Skeletal muscle tissue (tissue), 3 donors: ENCODE measurements at regions not wholly inside any gene's neighbourhood (a gene's known extent, or its start where the extent isn't known, plus 50 kb on each side); places are given as distances from the start of the nearest gene placed in this dataset.

ENCODE experiments used
- H3K27ac ChIP-seq: one replicate; pipeline ENCODE4 v1.7.0; 2013; ENCODE audit warnings: mild to moderate bottlenecking, low read depth, low read length, inconsistent platforms
- H3K27me3 ChIP-seq, 3 donors: one replicate each; pipeline ENCODE4 v1.7.0; 2013; ENCODE audit warnings: low read length in 3 of 3; ENCODE audit not compliant: control insufficient read depth in 3 of 3, insufficient read depth in 3 of 3
- H3K36me3 ChIP-seq, 3 donors: one replicate each; pipeline ENCODE4 v1.7.0; 2013; ENCODE audit warnings: low read length in 3 of 3; ENCODE audit not compliant: control insufficient read depth in 3 of 3, insufficient read depth in 3 of 3
- H3K4me1 ChIP-seq, 3 donors: one replicate each; pipeline ENCODE4 v1.7.0; 2013; ENCODE audit warnings: low read length in 3 of 3, mild to moderate bottlenecking in 3 of 3; ENCODE audit not compliant: control insufficient read depth in 3 of 3, insufficient read depth in 3 of 3
- H3K4me3 ChIP-seq, 3 donors: one replicate each; pipeline ENCODE4 v1.7.0; 2013; ENCODE audit warnings: low read length in 3 of 3
- H3K9ac ChIP-seq, 3 donors: one replicate each; pipeline ENCODE4 v1.7.0; 2013; ENCODE audit warnings: low read length in 3 of 3, mild to moderate bottlenecking in 3 of 3, moderate library complexity in 2 of 3, low read depth in 1 of 3
- H3K9me3 ChIP-seq, 3 donors: one replicate each; pipeline ENCODE4 v1.7.0; 2013; ENCODE audit warnings: low read length in 3 of 3; ENCODE audit not compliant: control insufficient read depth in 3 of 3
- donor health status: Osteomylitis.

DNA sequence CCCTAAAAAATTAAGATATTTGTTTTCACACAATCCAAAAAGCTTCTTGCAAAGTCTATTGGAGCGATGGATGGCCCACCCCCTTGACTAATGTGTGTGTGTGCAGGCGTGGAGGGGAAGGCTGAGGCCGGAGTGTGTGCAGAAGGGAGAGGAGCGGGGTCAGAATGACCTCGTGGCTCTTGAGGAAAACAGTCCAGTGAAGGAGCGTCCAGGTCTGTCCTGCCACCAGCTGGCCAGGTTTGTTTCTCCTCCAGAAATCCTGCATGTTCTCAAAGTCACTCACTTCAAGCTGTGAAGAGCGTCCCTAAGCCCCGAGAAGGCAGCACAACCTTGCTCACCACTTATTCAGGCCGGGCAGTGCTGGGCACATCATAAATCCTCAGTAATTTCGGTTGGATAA lies 69.5 kb upstream of the SSX2IP start:
- no peak overlapping the region for H3K27ac ChIP-seq
- H3K36me3 ChIP-seq: no peaks in the 10 kb centered on the region
- H3K27me3 ChIP-seq: peaks cover 0 to 15% (median 2%) of the 10 kb centered on the region in 3 donors
- no peak overlapping the region for H3K4me3 ChIP-seq
- H3K9me3 ChIP-seq: no peaks in the 10 kb centered on the region
- H3K4me1 ChIP-seq: peaks cover 0 to 3% (median 0%) of the 10 kb centered on the region in 3 donors
- H3K9ac ChIP-seq: no peak overlapping the region

DNA sequence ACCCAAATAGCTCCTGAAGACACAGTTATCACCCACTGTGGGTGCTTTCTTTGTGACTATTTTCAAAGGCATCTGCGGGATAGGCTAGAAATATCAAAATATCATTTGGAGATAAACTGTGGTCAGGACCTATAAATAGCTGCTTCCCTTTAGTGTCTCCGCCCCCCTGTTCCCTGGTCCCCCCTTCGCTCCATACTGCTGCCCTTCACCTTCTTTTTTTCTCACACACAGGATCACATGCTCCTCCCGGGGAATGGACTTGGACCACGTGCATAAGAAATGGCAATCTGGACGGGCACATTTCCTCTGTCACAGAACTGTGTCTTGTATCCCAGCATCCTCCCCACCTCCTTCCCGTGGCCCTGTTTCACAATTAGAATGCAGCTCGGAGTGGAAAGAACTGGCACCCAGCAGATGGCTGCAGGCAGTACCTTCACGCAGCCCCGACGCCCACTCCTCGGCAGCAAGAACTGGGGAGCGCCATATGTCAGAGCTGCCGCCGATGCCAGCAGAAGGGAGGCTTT lies 68.8 kb upstream of the SSX2IP start:
- no peaks in the 10 kb centered on the region for H3K36me3 ChIP-seq
- peak overlapping the region in 1 of 3 donors; percentile 60 for H3K9ac ChIP-seq
- H3K27ac ChIP-seq: no peak overlapping the region
- H3K9me3 ChIP-seq: no peaks in the 10 kb centered on the region
- peak overlapping the region; percentile 52 to 68 (median 53) for H3K4me3 ChIP-seq
- peaks cover 0 to 3% (median 0%) of the 10 kb centered on the region in 3 donors for H3K4me1 ChIP-seq
- peaks cover 0 to 9% (median 0%) of the 10 kb centered on the region in 3 donors for H3K27me3 ChIP-seq

- peak overlapping the region in 1 of 3 donors; percentile 60 for H3K9ac ChIP-seq
- H3K36me3 ChIP-seq: no peaks in the 10 kb centered on the region
- no peak overlapping the region for H3K27ac ChIP-seq
- peaks cover 0 to 9% (median 2%) of the 10 kb centered on the region in 3 donors for H3K27me3 ChIP-seq
- H3K4me3 ChIP-seq: peak overlapping the region in 1 of 3 donors; percentile 53
- peaks cover 0 to 3% (median 0%) of the 10 kb centered on the region in 3 donors for H3K4me1 ChIP-seq
- no peaks in the 10 kb centered on the region for H3K9me3 ChIP-seq
These were observed 68.2 kb upstream of the SSX2IP start for GRCh38 chr1:84758476-84758875.

DNA sequence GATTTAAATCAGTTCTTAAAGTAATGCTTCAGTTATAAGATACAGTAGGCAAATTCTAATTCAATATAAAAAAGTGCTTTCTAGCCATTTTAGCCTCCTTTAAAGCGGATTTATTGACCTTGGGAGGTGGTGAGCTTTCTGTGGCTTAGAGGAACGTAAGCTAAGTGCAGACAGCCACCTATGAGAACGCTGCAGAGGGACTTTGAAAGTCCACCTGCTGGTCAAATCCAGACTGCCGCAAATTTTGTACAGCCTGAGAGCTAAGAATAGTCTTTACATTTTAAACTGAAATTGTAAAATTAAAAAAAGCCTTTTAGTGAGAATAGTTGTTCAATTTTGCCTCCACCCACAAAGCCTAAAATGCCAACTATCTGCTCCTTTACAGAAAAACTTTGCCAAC lies 67.0 kb upstream of the SSX2IP start:
- Histone ChIP-seq H3K27ac (no peak overlapping the region), H3K36me3 (no peaks in the 10 kb centered on the region), H3K27me3 (peaks cover 0 to 9% (median 7%) of the 10 kb centered on the region in 3 donors), H3K9ac (no peak overlapping the region), H3K9me3 (no peaks in the 10 kb centered on the region), H3K4me1 (peaks cover 0 to 3% (median 0%) of the 10 kb centered on the region in 3 donors), H3K4me3 (no peak overlapping the region)

DNA sequence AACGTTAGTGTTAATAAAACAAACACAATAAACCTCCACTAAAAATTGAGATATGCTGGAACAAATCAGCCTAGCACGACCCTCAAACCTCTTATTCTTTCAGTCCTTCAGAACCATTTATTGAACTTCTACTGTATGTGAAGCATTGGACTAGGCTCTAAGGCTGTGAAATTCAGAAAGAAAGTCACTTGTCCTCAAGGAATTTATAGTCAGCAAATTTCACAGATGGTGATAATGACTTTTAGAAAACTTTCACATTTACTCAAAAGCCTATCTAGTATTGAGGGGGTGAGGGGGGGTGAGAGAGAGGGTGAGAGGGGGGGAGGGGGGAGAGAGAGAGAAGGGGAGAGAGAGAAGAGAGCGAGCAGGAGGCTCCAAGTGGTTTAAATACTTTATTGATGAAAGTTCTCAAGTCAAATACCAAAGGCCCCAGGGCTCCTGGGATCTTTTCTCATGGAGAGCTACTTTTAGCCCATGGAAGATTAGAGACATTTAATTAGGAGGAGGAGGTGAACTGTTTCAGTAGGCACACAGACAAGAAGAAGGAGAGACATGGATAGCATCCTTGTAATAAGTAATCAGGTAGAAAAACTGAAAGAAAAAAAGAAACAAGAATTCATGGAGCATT lies 66.3 kb upstream of the SSX2IP start:
- Histone ChIP-seq H3K9me3 (no peaks in the 10 kb centered on the region), H3K36me3 (no peaks in the 10 kb centered on the region), H3K27ac (no peak overlapping the region), H3K4me1 (peaks cover 0 to 3% (median 0%) of the 10 kb centered on the region in 3 donors), H3K27me3 (peaks cover 0 to 10% (median 7%) of the 10 kb centered on the region in 3 donors), H3K4me3 (no peak overlapping the region), H3K9ac (no peak overlapping the region)

DNA sequence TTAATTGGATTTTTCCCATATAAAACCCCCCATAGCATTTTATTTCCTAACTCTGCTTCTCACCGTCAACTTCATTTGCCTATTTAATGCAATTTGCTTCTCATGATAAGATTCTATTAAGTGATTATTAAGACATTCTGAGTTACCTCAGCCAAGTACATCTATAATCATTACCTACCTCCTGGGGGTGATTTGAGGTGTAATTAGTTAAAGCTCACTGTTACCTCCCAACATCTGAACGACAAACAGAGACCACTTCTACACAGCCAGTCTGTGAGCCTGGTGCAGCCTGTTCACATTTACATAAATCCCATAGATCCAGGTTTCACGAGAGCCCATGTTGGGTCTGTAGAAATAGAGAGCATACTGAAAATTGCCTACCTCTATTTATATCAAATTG lies 65.7 kb upstream of the SSX2IP start:
- Histone ChIP-seq H3K9ac (no peak overlapping the region), H3K36me3 (no peaks in the 10 kb centered on the region), H3K4me3 (no peak overlapping the region), H3K27ac (no peak overlapping the region), H3K4me1 (peaks cover 0 to 3% (median 0%) of the 10 kb centered on the region in 3 donors), H3K27me3 (peaks cover 0 to 10% (median 7%) of the 10 kb centered on the region in 3 donors), H3K9me3 (no peaks in the 10 kb centered on the region)

DNA sequence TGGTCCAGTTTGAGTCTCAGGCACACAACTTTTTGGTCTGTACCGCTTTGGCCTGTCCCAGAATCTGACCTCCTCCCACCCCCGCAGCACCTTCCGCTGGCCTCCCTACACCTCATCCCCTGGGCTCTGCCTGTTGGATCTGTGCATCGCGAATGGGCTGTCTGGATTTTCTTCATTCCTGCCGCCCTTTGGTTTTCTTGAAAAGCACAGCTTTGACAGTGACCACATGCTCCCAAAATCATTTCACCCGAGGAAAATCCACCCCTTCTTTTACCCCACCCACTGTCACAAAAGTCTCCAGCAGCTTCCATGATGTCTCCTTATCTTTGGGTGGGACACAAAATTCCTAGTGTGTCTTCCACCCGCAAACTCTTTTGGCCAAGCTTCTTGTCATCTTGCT lies 65.0 kb upstream of the SSX2IP start:
- no peaks in the 10 kb centered on the region for H3K9me3 ChIP-seq
- H3K36me3 ChIP-seq: no peaks in the 10 kb centered on the region
- H3K27ac ChIP-seq: no peak overlapping the region
- peaks cover 0 to 12% (median 7%) of the 10 kb centered on the region in 3 donors for H3K27me3 ChIP-seq
- no peak overlapping the region for H3K9ac ChIP-seq
- H3K4me1 ChIP-seq: peaks cover 0 to 3% (median 0%) of the 10 kb centered on the region in 3 donors
- H3K4me3 ChIP-seq: no peak overlapping the region

DNA sequence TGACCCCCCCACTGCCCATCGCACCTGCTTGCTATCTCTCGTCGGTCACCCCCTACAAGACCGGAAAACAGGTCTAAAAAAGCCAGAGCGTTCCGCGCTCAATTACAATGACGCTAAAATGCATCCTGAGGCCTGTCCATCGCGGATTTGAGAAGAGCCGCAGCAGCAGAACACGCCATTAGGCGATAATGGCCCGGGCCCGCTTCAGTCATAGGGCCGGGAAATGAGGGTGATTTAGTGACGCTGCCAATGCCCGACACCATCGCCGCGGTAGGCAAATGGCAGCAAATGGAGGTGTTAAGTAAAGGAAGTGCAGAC lies 64.1 kb upstream of the SSX2IP start:
- H3K4me3 ChIP-seq: no peak overlapping the region
- H3K9ac ChIP-seq: no peak overlapping the region
- H3K36me3 ChIP-seq: no peaks in the 10 kb centered on the region
- peaks cover 2 to 14% (median 7%) of the 10 kb centered on the region in 3 donors for H3K27me3 ChIP-seq
- no peak overlapping the region for H3K27ac ChIP-seq
- no peaks in the 10 kb centered on the region for H3K9me3 ChIP-seq
- H3K4me1 ChIP-seq: peaks cover 0 to 3% (median 0%) of the 10 kb centered on the region in 3 donors

- Histone ChIP-seq H3K4me1 (peaks cover 0 to 3% (median 0%) of the 10 kb centered on the region in 3 donors), H3K27me3 (peaks cover 2 to 17% (median 7%) of the 10 kb centered on the region in 3 donors), H3K9ac (no peak overlapping the region), H3K4me3 (no peak overlapping the region), H3K27ac (no peak overlapping the region), H3K36me3 (no peaks in the 10 kb centered on the region), H3K9me3 (no peaks in the 10 kb centered on the region)
These were observed 63.5 kb upstream of the SSX2IP start for GRCh38 chr1:84753516-84754385.
